Heart left ventricle (tissue), 16 donors: ENCODE measurements at regions not wholly inside any gene's neighbourhood (a gene's known extent, or its start where the extent isn't known, plus 50 kb on each side); places are given as distances from the start of the nearest gene placed in this dataset.

Source experiments
- ATAC-seq, 4 donors: fragments of 200-7000 bp; cut with Tn5 transposase; one replicate each; pipeline ENCODE4 v1.9.1; 2020 to 2022; ENCODE audit warnings: moderate library complexity in 4 of 4, mild to moderate bottlenecking in 3 of 4, moderate number of reproducible peaks in 1 of 4
- DNase-seq, 5 donors: peaks; one replicate each; pipeline ENCODE4 v3.0.0-alpha.2; 2020
- H3K27ac ChIP-seq, 12 donors: fragments of 200-600 bp; sonication (generic) in 4 of 12; one replicate each; pipeline versions ENCODE4 v1.5.0 to v1.8.0; 2016 to 2022; ENCODE audit warnings: mild to moderate bottlenecking in 2 of 12
- H3K27me3 ChIP-seq, 9 donors: fragments of 200-600 bp; sonication (generic) in 2 of 9; one replicate each; pipeline versions ENCODE4 v1.5.1 to v1.8.0; 2016 to 2022; ENCODE audit warnings: mild to moderate bottlenecking in 3 of 9
- H3K36me3 ChIP-seq, 9 donors: fragments of 200-600 bp; sonication (generic) in 2 of 9; one replicate each; pipeline versions ENCODE4 v1.5.0 to v1.8.0; 2018 to 2022; ENCODE audit warnings: mild to moderate bottlenecking in 2 of 9
- H3K4me1 ChIP-seq, 12 donors: fragments of 200-600 bp; sonication (generic) in 4 of 12; one replicate each; pipeline versions ENCODE4 v1.5.0 to v1.8.0; 2016 to 2022; ENCODE audit warnings: mild to moderate bottlenecking in 3 of 12
- H3K4me3 ChIP-seq, 12 donors: fragments of 200-600 bp; sonication (generic) in 4 of 12; one replicate each; pipeline versions ENCODE4 v1.5.0 to v1.8.0; 2017 to 2022; ENCODE audit warnings: mild to moderate bottlenecking in 9 of 12, moderate library complexity in 4 of 12
- H3K9me3 ChIP-seq, 12 donors: fragments of 200-600 bp; sonication (generic) in 4 of 12; one replicate each; pipeline versions ENCODE4 v1.5.0 to v1.8.0; 2016 to 2022; ENCODE audit warnings: mild to moderate bottlenecking in 1 of 12
- POLR2A ChIP-seq, 2 donors: fragments of 450-650 bp; IDR thresholded peaks; one replicate each; pipeline ENCODE4 v1.6.1; 2017; ENCODE audit warnings: antibody characterized with exemption in 2 of 2, mild to moderate bottlenecking in 2 of 2, moderate library complexity in 2 of 2
- WGBS, 4 donors: extraction: QIAGEN DNeasy Blood & Tissue Kit in 2 of 4; methylation state at CpG; one replicate each; pipeline versions ENCODE4 v1.1.5 to v1.1.7; 2013 to 2018; 5-methylcytosine and 5-hydroxymethylcytosine counted together
- intact Hi-C, 10 donors: fragments of 100-400 bp; cut with DNase I; formaldehyde crosslinking; loops; one replicate each; pipeline versions ENCODE4 v1.11.1 to v1.14.2; 2022
- TF ChIP-seq, protein P1 (sequence below), 12 donors: fragments of 200-600 bp; sonication (generic) in 4 of 12; IDR thresholded peaks; one replicate each; pipeline versions ENCODE4 v1.5.0 to v1.8.0; 2018 to 2022; ENCODE audit warnings: antibody characterized with exemption in 12 of 12, mild to moderate bottlenecking in 5 of 12
- donor health status: ischemic (EF 13 %, LVEDD 7.1; RV severe dilation, severe dysfunction).
- donor health status: healthy with polysubstance abuse.
- donor health status: DM: no; HTN: yes; CAD: no.
- donor health status: DM: no; HTN: no; CAD: no.
- donor health status: ischemic (EF 25% LVEDD 6.9; RV normal size, moderate dysfunction).
- donor health status: ischemic (EF 25% LVEDD 5.7; RV mildly dilated, moderate dysfunction).
- donor health status: healthy.
- donor health status: DM: yes; HTN: yes; CAD: no.
- donor health status: ischemic (EF 35%, LVEDD 5.7; RV mildly dilated, moderate dysfunction).
- donor health status: nonischemic (EF 11% LVEDD 7.7; RV severe dilation, severe dysfunction).
- donor health status: DM: yes; HTN: yes; CAD: no.
- donor health status: PGD.
- donor health status: ischemic (EF 29% LVEDD 5.4; RV normal size, mild dysfunction).
- donor health status: nonischemic (EF 23%, LVEDD 6.1; RV moderate dilation, normal function).

DNA sequence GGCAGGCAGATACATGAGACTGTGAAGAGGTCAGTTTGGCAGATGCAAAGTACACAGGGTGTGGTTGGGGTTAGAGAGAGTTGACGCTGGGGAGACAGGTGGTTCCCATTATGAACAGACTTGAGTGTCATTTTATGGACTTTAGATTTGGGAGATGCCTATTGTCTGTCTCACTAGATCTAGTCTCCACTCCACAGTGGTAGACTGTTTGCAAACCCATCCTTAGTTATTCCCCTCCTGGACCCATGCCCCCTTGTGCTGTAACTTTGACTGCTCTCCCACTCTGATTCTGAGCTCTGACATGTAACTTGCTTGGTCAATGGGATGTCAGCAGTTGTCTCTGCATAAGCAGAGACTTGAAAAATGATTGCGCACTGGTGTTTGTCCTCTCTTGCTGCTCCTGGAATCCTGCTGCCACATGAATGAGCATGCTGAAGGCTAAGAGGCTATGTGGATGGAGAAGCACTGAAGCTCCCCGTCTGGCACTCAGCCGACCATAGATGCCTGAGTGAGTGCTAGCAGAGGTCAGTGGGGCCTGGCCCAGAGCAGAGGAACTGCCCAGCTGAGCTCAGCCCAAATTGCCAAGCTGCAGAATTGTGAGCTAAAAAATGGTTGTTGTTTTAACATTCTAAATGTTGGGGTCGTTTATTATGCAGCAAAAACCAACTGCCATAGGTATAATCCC, 88.2 kb downstream of the FAM43A start:
- DNase-seq (no peak), ATAC-seq (no peak)
- no peaks in the 10 kb centered on the region for H3K9me3 ChIP-seq
- no peaks in the 10 kb centered on the region for H3K27me3 ChIP-seq
- intact Hi-C loops: loop anchor here in 5 of 10 donors (2.0 to 10.0 kb wide), 5 partner anchors 87 to 333 kb away; partner anchors contain the start of gene FAM43A (in 4 of the 5)
- H3K36me3 ChIP-seq: no peaks in the 10 kb centered on the region
- no peak overlapping the region for H3K4me3 ChIP-seq
- TF ChIP-seq, protein P1, sequence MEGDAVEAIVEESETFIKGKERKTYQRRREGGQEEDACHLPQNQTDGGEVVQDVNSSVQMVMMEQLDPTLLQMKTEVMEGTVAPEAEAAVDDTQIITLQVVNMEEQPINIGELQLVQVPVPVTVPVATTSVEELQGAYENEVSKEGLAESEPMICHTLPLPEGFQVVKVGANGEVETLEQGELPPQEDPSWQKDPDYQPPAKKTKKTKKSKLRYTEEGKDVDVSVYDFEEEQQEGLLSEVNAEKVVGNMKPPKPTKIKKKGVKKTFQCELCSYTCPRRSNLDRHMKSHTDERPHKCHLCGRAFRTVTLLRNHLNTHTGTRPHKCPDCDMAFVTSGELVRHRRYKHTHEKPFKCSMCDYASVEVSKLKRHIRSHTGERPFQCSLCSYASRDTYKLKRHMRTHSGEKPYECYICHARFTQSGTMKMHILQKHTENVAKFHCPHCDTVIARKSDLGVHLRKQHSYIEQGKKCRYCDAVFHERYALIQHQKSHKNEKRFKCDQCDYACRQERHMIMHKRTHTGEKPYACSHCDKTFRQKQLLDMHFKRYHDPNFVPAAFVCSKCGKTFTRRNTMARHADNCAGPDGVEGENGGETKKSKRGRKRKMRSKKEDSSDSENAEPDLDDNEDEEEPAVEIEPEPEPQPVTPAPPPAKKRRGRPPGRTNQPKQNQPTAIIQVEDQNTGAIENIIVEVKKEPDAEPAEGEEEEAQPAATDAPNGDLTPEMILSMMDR (IDR thresholded peaks at IDR 0.05): no peak
- no peak for TF ChIP-seq POLR2A (IDR thresholded peaks at IDR 0.05)
- H3K4me1 ChIP-seq: peaks cover 0 to 43% (median 17%) of the 10 kb centered on the region in 12 donors
- WGBS, 4 donors: 72 to 84% (median 80%) methylated on average over 5 of the region's 5 CpGs
- no peak overlapping the region for H3K27ac ChIP-seq

- peaks cover 0 to 41% (median 21%) of the 10 kb centered on the region in 12 donors for H3K4me1 ChIP-seq
- no peaks in the 10 kb centered on the region for H3K27me3 ChIP-seq
- no peak for DNase-seq
- no peaks in the 10 kb centered on the region for H3K9me3 ChIP-seq
- intact Hi-C loops: loop anchor here in 1 of 10 donors (10.0 kb wide), 1 partner anchor 160 kb away; no protein-coding TSS in a partner anchor
- WGBS, 4 donors: 57 to 82% (median 70%) methylated on average over 3 of the region's 3 CpGs
- H3K27ac ChIP-seq: no peak overlapping the region
- no peak overlapping the region for H3K4me3 ChIP-seq
- TF ChIP-seq, protein P1 (IDR thresholded peaks at IDR 0.05): no peak
- no peak for TF ChIP-seq POLR2A (IDR thresholded peaks at IDR 0.05)
- no peak for ATAC-seq
- H3K36me3 ChIP-seq: no peaks in the 10 kb centered on the region
These were observed 89.6 kb downstream of the FAM43A start for GRCh38 chr3:194775266-194775665.

DNA sequence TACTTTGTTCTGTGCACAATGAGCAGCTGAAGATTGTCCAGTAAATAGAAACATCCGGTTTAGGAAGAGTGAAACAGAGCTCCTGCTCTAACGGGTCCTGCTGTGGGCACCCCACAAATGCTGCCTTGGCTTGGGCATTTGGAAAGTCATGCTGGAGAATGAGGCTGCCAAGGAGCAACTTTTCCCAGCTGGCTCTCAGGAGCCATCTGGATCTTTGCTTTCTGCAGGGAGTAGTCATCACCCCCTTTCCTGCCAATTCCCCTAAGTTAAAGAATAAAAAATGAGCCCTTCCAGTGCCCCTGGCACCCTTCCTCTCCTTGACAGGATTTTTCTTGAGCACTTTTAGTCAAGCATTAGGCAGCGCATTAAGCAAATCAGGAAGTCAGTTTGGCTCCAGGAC, 90.0 kb downstream of the FAM43A start:
- H3K27ac ChIP-seq: no peak overlapping the region
- ATAC-seq (no peak), DNase-seq (no peak)
- no peaks in the 10 kb centered on the region for H3K27me3 ChIP-seq
- peaks cover 0 to 41% (median 21%) of the 10 kb centered on the region in 12 donors for H3K4me1 ChIP-seq
- no peak overlapping the region for H3K4me3 ChIP-seq
- 62 to 84% (median 68%) methylated on average over 3 of the region's 3 CpGs for WGBS, 4 donors
- TF ChIP-seq, protein P1 (IDR thresholded peaks at IDR 0.05): no peak
- no peak for TF ChIP-seq POLR2A (IDR thresholded peaks at IDR 0.05)
- H3K36me3 ChIP-seq: no peaks in the 10 kb centered on the region
- H3K9me3 ChIP-seq: no peaks in the 10 kb centered on the region
- intact Hi-C loops: loop anchor here in 1 of 10 donors (10.0 kb wide), 1 partner anchor 159 kb away; no protein-coding TSS in a partner anchor

DNA sequence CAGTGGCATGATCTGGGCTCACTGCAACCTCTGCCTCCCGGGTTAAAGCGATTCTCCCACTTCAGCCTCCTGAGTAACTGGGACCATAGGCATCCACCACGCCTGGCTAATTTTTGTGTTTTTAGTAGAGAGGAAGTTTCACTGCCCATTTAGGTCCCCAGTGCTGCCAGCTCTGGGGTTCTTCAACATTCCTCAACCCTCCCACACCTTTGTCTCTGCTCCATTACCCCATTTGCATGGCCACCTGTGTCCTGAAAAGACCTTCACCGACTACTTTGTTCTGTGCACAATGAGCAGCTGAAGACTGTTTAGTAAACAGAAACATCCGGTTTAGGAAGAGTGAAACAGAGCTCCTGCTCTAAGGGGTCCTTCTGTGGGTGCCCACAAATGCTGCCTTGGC, 92.0 kb downstream of the FAM43A start:
- Histone ChIP-seq H3K4me3 (no peak overlapping the region), H3K27me3 (no peaks in the 10 kb centered on the region), H3K27ac (no peak overlapping the region), H3K36me3 (no peaks in the 10 kb centered on the region), H3K4me1 (peaks cover 0 to 36% (median 23%) of the 10 kb centered on the region in 12 donors), H3K9me3 (no peaks in the 10 kb centered on the region)
- 68 to 85% (median 82%) methylated on average over 5 of the region's 5 CpGs for WGBS, 4 donors
- TF ChIP-seq, protein P1 (IDR thresholded peaks at IDR 0.05): no peak
- no peak for TF ChIP-seq POLR2A (IDR thresholded peaks at IDR 0.05)
- no peak for ATAC-seq
- DNase-seq: no peak
- intact Hi-C loops: loop anchor here in 1 of 10 donors (10.0 kb wide), 1 partner anchor 157 kb away; no protein-coding TSS in a partner anchor
